Stomach smooth muscle (tissue), 2 donors: ENCODE measurements at regions not wholly inside any gene's neighbourhood (a gene's known extent, or its start where the extent isn't known, plus 50 kb on each side); places are given as distances from the start of the nearest gene placed in this dataset.
"Not testable (repeated sequence)": the region's sequence is repeated elsewhere in the genome, so short reads cannot be mapped to it uniquely, and the experiment has no call there.

Source experiments
- H3K27ac ChIP-seq: one replicate; pipeline ENCODE4 v1.7.0; 2013; ENCODE audit warnings: mild to moderate bottlenecking, low read length, inconsistent platforms
- H3K27me3 ChIP-seq, 2 donors: one replicate each; pipeline ENCODE4 v1.7.0; 2013; ENCODE audit warnings: low read length in 2 of 2; ENCODE audit not compliant: insufficient read depth in 2 of 2, control insufficient read depth in 1 of 2
- H3K36me3 ChIP-seq, 2 donors: one replicate each; pipeline ENCODE4 v1.7.0; 2013; ENCODE audit warnings: low read length in 2 of 2; ENCODE audit not compliant: control insufficient read depth in 2 of 2, insufficient read depth in 2 of 2
- H3K4me1 ChIP-seq: one replicate; pipeline ENCODE4 v1.7.0; 2013; ENCODE audit warnings: low read length; ENCODE audit not compliant: control insufficient read depth, insufficient read depth
- H3K4me3 ChIP-seq, 2 donors: one replicate each; pipeline ENCODE4 v1.7.0; 2013; ENCODE audit warnings: low read length in 2 of 2
- H3K9ac ChIP-seq, 2 donors: one replicate each; pipeline ENCODE4 v1.7.0; 2013; ENCODE audit warnings: low read length in 2 of 2, mild to moderate bottlenecking in 1 of 2
- H3K9me3 ChIP-seq, 2 donors: one replicate each; pipeline ENCODE4 v1.7.0; 2013; ENCODE audit warnings: low read length in 2 of 2; ENCODE audit not compliant: control insufficient read depth in 2 of 2
- donor health status: healthy.
- donor health status: Pancreatic carcinoma.

DNA sequence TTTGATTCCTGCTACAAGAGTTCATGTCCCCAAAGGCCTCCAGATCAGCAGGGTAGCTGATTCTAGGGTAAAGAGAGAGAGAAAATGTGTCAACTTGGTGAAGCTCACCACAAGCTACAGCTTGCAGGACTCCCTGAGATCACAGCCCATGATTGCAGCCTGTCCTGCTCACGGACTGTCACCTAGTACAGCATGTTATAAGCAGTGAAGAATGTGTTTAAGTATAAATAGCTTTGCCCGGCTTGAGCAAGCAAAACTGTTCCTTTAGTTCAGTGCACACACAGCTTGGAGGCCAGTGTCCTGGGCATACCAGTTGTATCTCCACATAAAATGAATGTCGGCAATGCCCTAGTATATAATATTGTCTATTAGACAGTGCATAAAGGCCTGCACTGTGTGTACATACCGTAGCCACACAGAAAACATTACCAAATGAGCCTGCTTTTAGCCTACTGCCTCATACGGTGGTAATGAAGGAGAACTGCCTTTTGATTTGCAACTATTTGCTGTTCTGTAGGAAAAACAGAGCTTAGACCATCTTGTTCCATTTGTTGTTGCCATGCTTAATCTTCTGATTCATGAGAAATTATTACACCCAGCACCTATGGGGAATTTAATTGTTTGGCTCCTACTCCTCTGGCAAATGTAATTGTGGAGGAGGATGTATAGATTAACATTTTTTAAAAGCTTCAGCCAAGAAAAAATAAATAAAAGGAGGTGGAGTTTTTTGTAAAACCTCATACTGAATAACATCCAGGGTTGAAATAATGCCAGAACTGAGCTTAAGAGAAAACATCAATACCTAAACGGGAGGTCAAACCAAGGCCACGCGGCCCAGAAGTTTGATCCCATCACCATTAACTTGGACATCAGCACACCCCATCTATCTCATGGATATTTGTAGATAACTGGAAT is 108.1 kb upstream of the G2E3 start:
- H3K9me3 ChIP-seq: no peaks in the 10 kb centered on the region
- H3K36me3 ChIP-seq: no peaks in the 10 kb centered on the region
- H3K4me1 ChIP-seq: peaks cover 5% of the 10 kb centered on the region
- no peak overlapping the region for H3K9ac ChIP-seq
- no peaks in the 10 kb centered on the region for H3K27me3 ChIP-seq
- H3K4me3 ChIP-seq: no peak overlapping the region
- no peak overlapping the region for H3K27ac ChIP-seq

DNA sequence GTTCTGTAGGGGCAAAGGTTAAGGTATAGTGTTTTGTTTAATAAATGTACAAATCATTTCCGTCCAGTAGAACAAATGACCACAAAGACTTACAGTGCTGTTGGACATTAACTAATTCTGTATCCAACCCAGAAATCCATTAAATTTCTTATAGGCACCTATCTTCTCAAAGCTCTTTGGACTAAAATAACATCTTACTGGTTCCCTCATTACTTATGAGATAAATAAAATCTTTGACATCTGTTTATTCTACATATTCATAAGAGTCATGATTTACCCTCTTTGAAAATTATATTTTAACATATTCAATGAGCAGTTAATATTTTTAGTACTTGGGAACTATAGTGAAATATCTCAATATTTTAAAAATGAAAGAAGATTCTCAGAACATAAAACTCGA is 102.7 kb upstream of the G2E3 start:
- Histone ChIP-seq H3K4me1 (no peaks in the 10 kb centered on the region), H3K36me3 (no peaks in the 10 kb centered on the region), H3K4me3 (no peak overlapping the region), H3K9me3 (no peaks in the 10 kb centered on the region), H3K27ac (no peak overlapping the region), H3K27me3 (no peaks in the 10 kb centered on the region), H3K9ac (no peak overlapping the region)

DNA sequence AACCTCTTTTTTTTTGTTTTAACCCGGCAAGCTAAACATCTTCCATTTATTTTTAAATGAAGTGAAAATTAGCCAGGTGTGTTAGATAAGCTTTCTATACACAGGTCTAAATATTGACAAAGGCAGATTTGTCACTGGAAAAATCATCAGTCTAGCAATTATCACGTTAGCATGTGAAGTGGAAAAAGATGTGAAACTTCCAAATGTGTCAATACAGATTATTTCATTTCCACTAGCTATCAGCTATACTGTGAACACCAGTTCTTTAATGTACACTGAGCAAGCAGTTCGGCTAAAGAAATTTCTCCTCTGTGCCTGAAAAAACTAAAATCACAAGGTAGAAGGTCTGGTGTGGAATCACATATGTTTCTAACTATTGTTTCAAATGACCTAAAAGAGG is 96.6 kb upstream of the G2E3 start:
- Histone ChIP-seq H3K27ac (no peak overlapping the region), H3K27me3 (no peaks in the 10 kb centered on the region), H3K4me1 (no peaks in the 10 kb centered on the region), H3K4me3 (no peak overlapping the region), H3K9me3 (no peaks in the 10 kb centered on the region), H3K36me3 (no peaks in the 10 kb centered on the region), H3K9ac (no peak overlapping the region)

DNA sequence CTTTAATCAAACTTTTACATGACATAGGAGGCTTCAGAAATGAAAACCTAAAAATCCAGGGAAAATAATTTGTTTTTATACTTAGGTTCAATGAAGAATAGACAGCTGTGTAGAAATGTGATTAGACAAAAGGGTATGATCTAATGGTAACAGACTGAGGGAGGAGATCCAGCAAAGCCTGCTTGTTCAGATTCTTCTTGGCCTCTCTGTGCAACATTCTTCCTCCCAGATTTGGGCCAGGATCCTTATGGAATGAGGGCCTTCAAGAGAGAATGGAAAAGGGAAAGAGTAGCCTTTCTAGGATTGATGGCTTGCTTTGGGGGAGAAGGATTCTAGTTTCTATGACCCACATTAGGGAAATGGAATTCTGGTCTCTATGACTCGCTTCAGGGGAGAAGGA is 94.5 kb upstream of the G2E3 start:
- H3K27me3 ChIP-seq: no peaks in the 10 kb centered on the region
- no peaks in the 10 kb centered on the region for H3K4me1 ChIP-seq

DNA sequence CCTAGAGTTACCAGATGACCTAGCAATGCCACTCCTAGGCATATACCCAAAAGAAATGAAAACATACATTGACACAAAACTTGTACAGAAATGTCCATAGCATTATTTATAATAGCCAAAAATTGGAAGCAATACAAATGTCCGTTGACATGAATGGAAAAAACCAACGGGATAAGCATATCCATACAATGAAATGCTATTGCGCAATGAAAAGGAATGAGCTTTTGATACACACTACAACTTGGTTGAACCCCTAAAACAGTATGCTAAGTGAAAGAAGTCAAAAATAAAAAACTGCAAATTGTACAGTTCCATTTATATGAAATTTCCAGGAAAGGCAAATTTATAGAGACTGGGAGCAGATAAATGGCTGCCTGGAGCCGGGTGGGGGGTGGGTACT is 90.6 kb upstream of the G2E3 start:
- Histone ChIP-seq H3K9ac (no peak overlapping the region), H3K36me3 (no peaks in the 10 kb centered on the region), H3K4me1 (no peaks in the 10 kb centered on the region), H3K27me3 (no peaks in the 10 kb centered on the region), H3K27ac (no peak overlapping the region), H3K4me3 (no peak overlapping the region), H3K9me3 (no peaks in the 10 kb centered on the region)

More for the DNA sequence above, 94.5 kb upstream of the G2E3 start:
- Histone ChIP-seq H3K4me3 (no peak overlapping the region), H3K9ac (no peak overlapping the region), H3K9me3 (no peaks in the 10 kb centered on the region), H3K27ac (no peak overlapping the region), H3K36me3 (no peaks in the 10 kb centered on the region)

DNA sequence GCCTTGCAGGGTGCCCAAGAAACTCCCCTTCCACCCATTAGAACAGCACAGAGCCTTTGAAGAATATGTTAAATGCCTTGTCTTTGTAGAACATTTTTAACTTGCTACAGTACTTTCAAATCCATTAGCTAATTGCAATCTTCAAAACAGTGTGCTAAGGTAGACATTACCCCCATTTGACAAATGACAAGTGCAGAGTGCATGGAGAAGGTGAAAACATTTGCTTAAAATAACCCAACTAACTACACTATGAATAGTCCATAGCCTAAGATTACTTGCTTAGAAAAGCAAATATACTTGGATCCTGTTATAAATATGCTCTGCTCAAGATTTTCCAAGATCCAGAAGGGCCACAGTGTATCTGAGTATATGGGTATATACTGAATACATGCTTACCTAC is 87.0 kb upstream of the G2E3 start:
- H3K9ac ChIP-seq: no peak overlapping the region
- no peaks in the 10 kb centered on the region for H3K36me3 ChIP-seq
- H3K4me1 ChIP-seq: no peaks in the 10 kb centered on the region
- no peaks in the 10 kb centered on the region for H3K27me3 ChIP-seq
- H3K9me3 ChIP-seq: no peaks in the 10 kb centered on the region
- no peak overlapping the region for H3K4me3 ChIP-seq
- no peak overlapping the region for H3K27ac ChIP-seq

DNA sequence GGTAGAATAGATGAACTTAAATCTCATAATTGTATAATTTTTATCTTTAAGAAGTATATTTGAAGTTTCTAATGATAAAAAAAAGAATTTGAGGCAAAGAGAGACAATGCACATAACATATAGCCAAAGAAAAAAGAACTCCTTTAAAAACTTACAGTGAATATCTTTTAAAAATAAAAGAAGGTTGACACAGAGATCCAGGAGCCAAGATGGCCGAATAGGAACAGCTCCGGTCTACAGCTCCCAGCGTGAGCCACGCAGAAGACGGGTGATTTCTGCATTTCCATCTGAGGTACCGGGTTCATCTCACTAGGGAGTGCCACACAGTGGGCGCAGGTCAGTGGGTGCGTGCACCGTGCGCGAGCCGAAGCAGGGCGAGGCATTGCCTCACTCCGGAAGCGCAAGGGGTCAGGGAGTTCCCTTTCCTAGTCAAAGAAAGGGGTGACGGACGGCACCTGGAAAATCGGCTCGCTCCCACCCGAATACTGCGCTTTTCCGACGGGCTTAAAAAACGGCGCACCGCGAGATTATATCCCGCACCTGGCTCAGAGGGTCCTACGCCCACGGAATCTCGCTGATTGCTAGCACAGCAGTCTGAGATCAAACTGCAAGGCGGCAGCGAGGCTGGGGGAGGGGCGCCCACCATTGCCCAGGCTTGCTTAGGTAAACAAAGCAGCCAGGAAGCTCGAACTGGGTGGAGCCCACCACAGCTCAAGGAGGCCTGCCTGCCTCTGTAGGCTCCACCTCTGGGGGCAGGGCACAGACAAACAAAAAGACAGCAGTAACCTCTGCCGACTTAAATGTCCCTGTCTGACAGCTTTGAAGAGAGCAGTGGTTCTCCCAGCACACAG is 84.9 kb upstream of the G2E3 start:
- H3K9ac ChIP-seq, H3K9me3 ChIP-seq, H3K27ac ChIP-seq, H3K36me3 ChIP-seq, H3K4me3 ChIP-seq, H3K4me1 ChIP-seq, H3K27me3 ChIP-seq: not testable (repeated sequence)

DNA sequence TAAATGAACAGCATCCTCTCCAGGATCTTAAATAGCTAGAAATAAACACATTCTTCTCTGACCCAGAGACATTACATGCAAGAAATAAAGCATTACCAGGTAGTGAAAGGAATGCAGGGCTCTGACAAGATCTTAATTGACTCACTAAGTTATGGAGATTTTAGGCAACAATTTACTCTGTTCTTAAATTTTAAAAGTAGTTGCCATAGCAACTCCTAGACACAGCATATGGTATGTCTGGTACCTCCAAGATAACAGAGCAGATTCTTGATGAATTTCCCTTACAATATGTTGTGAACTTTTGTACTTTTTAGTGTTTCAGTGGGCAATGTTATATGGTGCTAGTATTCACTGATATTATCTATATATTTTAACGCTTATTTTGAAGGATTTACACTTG is 76.7 kb upstream of the G2E3 start:
- H3K4me3 ChIP-seq: no peak overlapping the region
- H3K4me1 ChIP-seq: no peaks in the 10 kb centered on the region
- H3K9ac ChIP-seq: no peak overlapping the region
- no peak overlapping the region for H3K27ac ChIP-seq
- H3K27me3 ChIP-seq: no peaks in the 10 kb centered on the region
- no peaks in the 10 kb centered on the region for H3K9me3 ChIP-seq
- no peaks in the 10 kb centered on the region for H3K36me3 ChIP-seq

DNA sequence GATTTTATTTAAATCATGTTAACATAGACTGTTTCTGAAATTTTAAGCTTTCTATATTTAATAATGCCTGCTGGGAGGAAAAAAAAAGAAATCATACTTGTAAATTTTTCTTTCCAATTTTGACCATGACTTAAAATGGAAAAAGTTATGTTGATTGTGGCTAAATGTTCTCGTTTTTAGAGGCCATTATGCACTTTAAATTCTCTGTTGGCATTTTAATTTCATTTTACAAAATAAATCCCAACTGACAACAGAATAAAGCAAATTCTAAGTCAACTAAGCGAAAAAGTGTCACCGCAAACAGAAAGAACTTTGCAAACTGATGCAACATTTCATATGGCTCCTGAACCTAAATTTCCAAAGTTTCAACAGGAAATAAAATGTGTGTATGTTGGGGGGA is 74.8 kb upstream of the G2E3 start:
- Histone ChIP-seq H3K27me3 (no peaks in the 10 kb centered on the region), H3K9ac (no peak overlapping the region), H3K4me3 (no peak overlapping the region), H3K36me3 (no peaks in the 10 kb centered on the region), H3K27ac (no peak overlapping the region), H3K4me1 (no peaks in the 10 kb centered on the region), H3K9me3 (no peaks in the 10 kb centered on the region)

DNA sequence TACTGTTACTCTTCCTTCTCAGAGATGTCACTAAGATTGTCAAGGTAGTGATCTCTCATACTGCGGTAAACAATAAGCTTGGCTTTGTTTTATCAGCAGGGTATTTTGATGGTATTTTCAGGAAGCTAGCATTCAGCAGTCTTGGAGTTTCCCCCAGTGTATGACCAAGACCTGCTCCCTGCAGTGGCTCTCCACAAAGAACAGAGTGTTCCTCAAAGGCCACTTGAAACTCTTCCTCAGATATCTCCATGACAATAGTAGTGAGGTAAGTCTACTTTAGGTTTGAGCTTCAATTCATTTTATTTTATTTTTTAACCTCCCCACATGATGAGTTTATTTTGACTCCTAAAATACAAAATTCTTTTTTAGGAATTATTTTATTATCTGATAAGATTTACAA is 74.0 kb upstream of the G2E3 start:
- Histone ChIP-seq H3K27ac (no peak overlapping the region), H3K9me3 (no peaks in the 10 kb centered on the region), H3K36me3 (no peaks in the 10 kb centered on the region), H3K4me1 (no peaks in the 10 kb centered on the region), H3K9ac (no peak overlapping the region), H3K27me3 (no peaks in the 10 kb centered on the region), H3K4me3 (no peak overlapping the region)

DNA sequence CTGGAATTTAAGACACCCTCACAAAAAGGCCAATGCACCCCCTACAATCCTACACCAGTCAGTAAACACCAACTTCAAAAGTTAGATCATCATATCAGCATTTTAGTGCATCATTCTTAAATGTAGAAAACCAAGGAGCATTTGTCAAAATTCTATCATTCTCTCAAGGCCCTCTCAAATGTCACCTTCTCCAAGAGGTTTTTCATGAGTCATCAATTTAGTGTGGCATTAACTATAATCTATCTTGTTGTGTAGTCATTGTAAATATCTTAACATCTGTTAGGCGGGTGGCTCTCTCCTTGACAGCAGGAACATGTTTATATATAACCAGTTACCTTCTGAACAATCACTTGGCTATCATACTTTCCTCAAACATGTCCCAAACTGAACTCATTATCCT is 62.1 kb upstream of the G2E3 start:
- Histone ChIP-seq H3K27me3 (no peaks in the 10 kb centered on the region), H3K36me3 (no peaks in the 10 kb centered on the region), H3K4me1 (no peaks in the 10 kb centered on the region), H3K9me3 (no peaks in the 10 kb centered on the region), H3K9ac (no peak overlapping the region), H3K4me3 (no peak overlapping the region), H3K27ac (no peak overlapping the region)
